Fibroblast of lung (primary cell): ENCODE measurements at regions not wholly inside any gene's neighbourhood (a gene's known extent, or its start where the extent isn't known, plus 50 kb on each side); places are given as distances from the start of the nearest gene placed in this dataset.

Experiments used
- DNase-seq, 2 donors: peaks; one replicate each; pipeline versions ENCODE4 v3.0.0 to v3.0.0-alpha.2; 2010; ENCODE audit warnings: low read depth in 2 of 2
- H2AFZ ChIP-seq: 2 replicates; pipeline ENCODE4 v1.5.1; 2012; ENCODE audit warnings: low read length, control low read depth, inconsistent platforms
- H3K27ac ChIP-seq: 2 replicates; pipeline ENCODE4 v1.5.1; 2011; ENCODE audit warnings: low read length, control low read depth; ENCODE audit not compliant: insufficient read depth
- H3K27me3 ChIP-seq: 2 replicates; pipeline ENCODE4 v1.5.1; 2011; ENCODE audit warnings: mild to moderate bottlenecking, low read length; ENCODE audit not compliant: control insufficient read depth, insufficient read depth
- H3K36me3 ChIP-seq: 2 replicates; pipeline ENCODE4 v1.5.1; 2011; ENCODE audit warnings: low read length; ENCODE audit not compliant: control insufficient read depth, insufficient read depth
- H3K4me1 ChIP-seq: 2 replicates; pipeline ENCODE4 v1.5.1; 2011; ENCODE audit warnings: low read length; ENCODE audit not compliant: control insufficient read depth, insufficient read depth; ENCODE audit errors: extremely low read depth
- H3K4me2 ChIP-seq: 2 replicates; pipeline ENCODE4 v1.5.1; 2011; ENCODE audit warnings: low read length, control low read depth; ENCODE audit not compliant: insufficient read depth; ENCODE audit errors: extremely low read depth
- H3K4me3 ChIP-seq, 4 experiments: fragments of 200-600 bp in 1 of 4; sonication (generic) in 1 of 4; replicated peaks in 1 of 4; 2 replicates each; pipeline ENCODE4 v1.5.1; 2011 to 2016; ENCODE audit warnings: low read length in 4 of 4, low read depth in 3 of 4, mild to moderate bottlenecking in 3 of 4, control low read depth in 2 of 4, inconsistent platforms in 1 of 4, mixed read lengths in 1 of 4; ENCODE audit not compliant: insufficient read depth in 1 of 4; ENCODE audit errors: control extremely low read depth in 1 of 4
- H3K79me2 ChIP-seq: 2 replicates; pipeline ENCODE4 v1.5.1; 2012; ENCODE audit warnings: mild to moderate bottlenecking, low read length, inconsistent platforms; ENCODE audit not compliant: control insufficient read depth, insufficient read depth
- H3K9ac ChIP-seq: 2 replicates; pipeline ENCODE4 v1.5.1; 2011; ENCODE audit warnings: mild to moderate bottlenecking, low read length, control low read depth; ENCODE audit not compliant: insufficient read depth
- H3K9me3 ChIP-seq: 2 replicates; pipeline ENCODE4 v1.5.1; 2012; ENCODE audit warnings: low read depth, low read length; ENCODE audit not compliant: control insufficient read depth, insufficient read depth
- H4K20me1 ChIP-seq: 2 replicates; pipeline ENCODE4 v1.5.1; 2011; ENCODE audit warnings: low read length; ENCODE audit not compliant: control insufficient read depth, insufficient read depth; ENCODE audit errors: extremely low read depth
- EZH2 ChIP-seq: IDR thresholded peaks from 2 replicates; pipeline ENCODE4 v1.5.1; 2012; ENCODE audit warnings: low read length, control low read depth, mild to moderate bottlenecking; ENCODE audit errors: missing control alignments
- TF ChIP-seq, protein P1 (sequence below), 2 donors: IDR thresholded peaks in 1 of 2; conservative IDR thresholded peaks in 1 of 2; 1 replicate in 1 of 2; 2 replicates in 1 of 2; pipeline ENCODE4 v1.5.1; 2011 to 2012; ENCODE audit warnings: low read length in 2 of 2, control low read depth in 1 of 2, inconsistent platforms in 1 of 2, low read depth in 1 of 2, mild to moderate bottlenecking in 1 of 2

- H3K4me1 ChIP-seq = no peaks in the 10 kb centered on the region
- no peak overlapping the region for H3K9ac ChIP-seq
- H3K4me3 ChIP-seq = no peak overlapping the region
- no peak overlapping the region for H2AFZ ChIP-seq
- H3K79me2 ChIP-seq = no peaks in the 10 kb centered on the region
- TF ChIP-seq, protein P1, sequence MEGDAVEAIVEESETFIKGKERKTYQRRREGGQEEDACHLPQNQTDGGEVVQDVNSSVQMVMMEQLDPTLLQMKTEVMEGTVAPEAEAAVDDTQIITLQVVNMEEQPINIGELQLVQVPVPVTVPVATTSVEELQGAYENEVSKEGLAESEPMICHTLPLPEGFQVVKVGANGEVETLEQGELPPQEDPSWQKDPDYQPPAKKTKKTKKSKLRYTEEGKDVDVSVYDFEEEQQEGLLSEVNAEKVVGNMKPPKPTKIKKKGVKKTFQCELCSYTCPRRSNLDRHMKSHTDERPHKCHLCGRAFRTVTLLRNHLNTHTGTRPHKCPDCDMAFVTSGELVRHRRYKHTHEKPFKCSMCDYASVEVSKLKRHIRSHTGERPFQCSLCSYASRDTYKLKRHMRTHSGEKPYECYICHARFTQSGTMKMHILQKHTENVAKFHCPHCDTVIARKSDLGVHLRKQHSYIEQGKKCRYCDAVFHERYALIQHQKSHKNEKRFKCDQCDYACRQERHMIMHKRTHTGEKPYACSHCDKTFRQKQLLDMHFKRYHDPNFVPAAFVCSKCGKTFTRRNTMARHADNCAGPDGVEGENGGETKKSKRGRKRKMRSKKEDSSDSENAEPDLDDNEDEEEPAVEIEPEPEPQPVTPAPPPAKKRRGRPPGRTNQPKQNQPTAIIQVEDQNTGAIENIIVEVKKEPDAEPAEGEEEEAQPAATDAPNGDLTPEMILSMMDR (conservative IDR thresholded peaks at IDR 0.05 in 1 of 2, IDR thresholded peaks at IDR 0.05 in 1 of 2; ENCODE audit: low read depth in 1 of 2, low read length in 2 of 2) = no peak
- TF ChIP-seq EZH2 = no peak
- no peak overlapping the region for H3K4me2 ChIP-seq
- H3K36me3 ChIP-seq = no peaks in the 10 kb centered on the region
- no peak for DNase-seq
- H4K20me1 ChIP-seq = no peaks in the 10 kb centered on the region
- H3K9me3 ChIP-seq = no peaks in the 10 kb centered on the region
- H3K27me3 ChIP-seq = no peaks in the 10 kb centered on the region
- H3K27ac ChIP-seq = no peak overlapping the region
These were observed 266.9 kb upstream of the FANCL start for GRCh38 chr2:58508006-58508405.

- Histone ChIP-seq H3K27me3 (no peaks in the 10 kb centered on the region), H3K9ac (no peak overlapping the region)
- no peak for TF ChIP-seq EZH2
- TF ChIP-seq, protein P1 (conservative IDR thresholded peaks at IDR 0.05 in 1 of 2, IDR thresholded peaks at IDR 0.05 in 1 of 2; ENCODE audit: low read depth in 1 of 2, low read length in 2 of 2) = no peak
These were observed 262.8 kb upstream of the FANCL start for GRCh38 chr2:58503918-58504317.

GRCh38 chr2:58502931-58503330 is 261.8 kb upstream of the FANCL start:
- Histone ChIP-seq H3K9me3 (no peaks in the 10 kb centered on the region), H3K4me2 (no peak overlapping the region), H3K4me3 (no peak overlapping the region), H3K27ac (no peak overlapping the region), H4K20me1 (no peaks in the 10 kb centered on the region), H3K36me3 (no peaks in the 10 kb centered on the region), H2AFZ (no peak overlapping the region), H3K4me1 (no peaks in the 10 kb centered on the region), H3K9ac (no peak overlapping the region), H3K27me3 (no peaks in the 10 kb centered on the region), H3K79me2 (no peaks in the 10 kb centered on the region)
- DNase-seq = no peak
- TF ChIP-seq, protein P1 (conservative IDR thresholded peaks at IDR 0.05 in 1 of 2, IDR thresholded peaks at IDR 0.05 in 1 of 2; ENCODE audit: low read depth in 1 of 2, low read length in 2 of 2) = no peak

More at GRCh38 chr2:58503918-58504317, 262.8 kb upstream of the FANCL start:
- Histone ChIP-seq H3K27ac (no peak overlapping the region), H3K36me3 (no peaks in the 10 kb centered on the region), H4K20me1 (no peaks in the 10 kb centered on the region), H3K4me1 (no peaks in the 10 kb centered on the region), H3K4me3 (no peak overlapping the region), H2AFZ (no peak overlapping the region), H3K79me2 (no peaks in the 10 kb centered on the region), H3K9me3 (no peaks in the 10 kb centered on the region), H3K4me2 (no peak overlapping the region)
- DNase-seq = no peak
